BE2C (cell line): ENCODE measurements at regions not wholly inside any gene's neighbourhood (a gene's known extent, or its start where the extent isn't known, plus 50 kb on each side); places are given as distances from the start of the nearest gene placed in this dataset.

Experiments used
- DNase-seq: peaks from one replicate; pipeline ENCODE4 v3.0.0-alpha.2; 2020
- H3K27me3 ChIP-seq: fragments of 250-450 bp; sonication (Bioruptor Pico); 2 replicates; pipeline ENCODE4 v1.5.1; 2020; ENCODE audit warnings: mild to moderate bottlenecking
- H3K36me3 ChIP-seq: fragments of 250-450 bp; sonication (Bioruptor Pico); 2 replicates; pipeline ENCODE4 v1.5.1; 2020; ENCODE audit warnings: mild to moderate bottlenecking
- H3K4me1 ChIP-seq: fragments of 250-450 bp; sonication (Bioruptor Pico); 2 replicates; pipeline ENCODE4 v1.5.1; 2020
- H3K4me3 ChIP-seq: 2 replicates; pipeline ENCODE4 v1.5.1; 2011; ENCODE audit warnings: low read depth, low read length
- H3K9me3 ChIP-seq: fragments of 250-450 bp; sonication (Bioruptor Pico); 2 replicates; pipeline ENCODE4 v1.5.1; 2020
- TF ChIP-seq, protein P1 (sequence below): IDR thresholded peaks from 2 replicates; pipeline ENCODE4 v1.5.1; 2012; ENCODE audit warnings: mild to moderate bottlenecking, low read depth, low read length

GRCh38 chr20:57792386-57793080 is 82.7 kb upstream of the PMEPA1 start:
- H3K4me1 ChIP-seq = peaks cover 6% of the 10 kb centered on the region; the same call in 1 of the 2 replicates
- no peaks in the 10 kb centered on the region for H3K9me3 ChIP-seq
- no peak overlapping the region for H3K4me3 ChIP-seq
- H3K36me3 ChIP-seq = no peaks in the 10 kb centered on the region
- TF ChIP-seq, protein P1, sequence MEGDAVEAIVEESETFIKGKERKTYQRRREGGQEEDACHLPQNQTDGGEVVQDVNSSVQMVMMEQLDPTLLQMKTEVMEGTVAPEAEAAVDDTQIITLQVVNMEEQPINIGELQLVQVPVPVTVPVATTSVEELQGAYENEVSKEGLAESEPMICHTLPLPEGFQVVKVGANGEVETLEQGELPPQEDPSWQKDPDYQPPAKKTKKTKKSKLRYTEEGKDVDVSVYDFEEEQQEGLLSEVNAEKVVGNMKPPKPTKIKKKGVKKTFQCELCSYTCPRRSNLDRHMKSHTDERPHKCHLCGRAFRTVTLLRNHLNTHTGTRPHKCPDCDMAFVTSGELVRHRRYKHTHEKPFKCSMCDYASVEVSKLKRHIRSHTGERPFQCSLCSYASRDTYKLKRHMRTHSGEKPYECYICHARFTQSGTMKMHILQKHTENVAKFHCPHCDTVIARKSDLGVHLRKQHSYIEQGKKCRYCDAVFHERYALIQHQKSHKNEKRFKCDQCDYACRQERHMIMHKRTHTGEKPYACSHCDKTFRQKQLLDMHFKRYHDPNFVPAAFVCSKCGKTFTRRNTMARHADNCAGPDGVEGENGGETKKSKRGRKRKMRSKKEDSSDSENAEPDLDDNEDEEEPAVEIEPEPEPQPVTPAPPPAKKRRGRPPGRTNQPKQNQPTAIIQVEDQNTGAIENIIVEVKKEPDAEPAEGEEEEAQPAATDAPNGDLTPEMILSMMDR = no peak
- DNase-seq = no peak
- H3K27me3 ChIP-seq = no peaks in the 10 kb centered on the region

GRCh38 chr20:57791966-57792365 is 82.2 kb upstream of the PMEPA1 start:
- H3K36me3 ChIP-seq = no peaks in the 10 kb centered on the region
- H3K9me3 ChIP-seq = no peaks in the 10 kb centered on the region
- no peaks in the 10 kb centered on the region for H3K27me3 ChIP-seq
- TF ChIP-seq, protein P1 = no peak
- peaks cover 6% of the 10 kb centered on the region; the same call in 1 of the 2 replicates for H3K4me1 ChIP-seq
- H3K4me3 ChIP-seq = no peak overlapping the region
- peak; percentile 30 for DNase-seq

DNA sequence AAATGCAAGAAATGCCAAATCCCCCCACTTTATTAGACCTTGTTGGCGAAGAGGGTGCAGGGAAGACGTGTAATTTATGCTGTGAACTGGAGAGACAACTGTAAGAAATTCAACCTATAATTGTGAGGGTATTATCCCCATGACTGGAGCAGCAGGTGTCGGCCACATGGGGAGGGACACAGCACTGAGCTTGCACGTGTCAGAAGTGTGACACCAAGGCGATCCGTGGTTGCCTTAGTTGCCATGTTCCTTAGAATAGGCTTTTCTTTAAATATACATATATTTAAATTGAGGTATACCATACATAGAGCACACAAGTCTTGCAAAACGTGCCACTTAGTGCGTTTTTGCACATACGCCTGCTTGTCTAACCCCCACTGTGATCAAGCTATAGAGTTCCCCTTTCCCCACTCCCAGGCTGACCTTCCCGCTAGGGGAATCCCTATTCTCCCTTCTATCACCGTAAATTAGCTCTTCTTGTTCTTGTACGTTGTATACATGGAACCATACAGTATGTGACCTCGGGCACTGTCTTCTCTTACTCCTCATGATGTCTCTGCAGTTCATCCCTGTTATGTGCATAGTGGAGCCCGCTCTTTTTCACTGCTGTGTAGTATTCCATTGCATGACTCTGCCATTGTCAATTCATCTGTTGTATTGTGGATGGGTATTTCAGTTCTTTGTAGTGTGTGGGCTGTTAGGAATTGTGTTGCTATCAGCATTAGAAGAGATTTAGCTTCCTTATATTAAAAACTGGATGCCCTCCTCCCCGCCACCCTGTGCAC is 81.6 kb upstream of the PMEPA1 start:
- Histone ChIP-seq H3K36me3 (no peaks in the 10 kb centered on the region), H3K4me3 (no peak overlapping the region), H3K9me3 (no peaks in the 10 kb centered on the region), H3K4me1 (peaks cover 6% of the 10 kb centered on the region; the same call in 1 of the 2 replicates), H3K27me3 (no peaks in the 10 kb centered on the region)
- no peak for DNase-seq
- TF ChIP-seq, protein P1 = no peak

DNA sequence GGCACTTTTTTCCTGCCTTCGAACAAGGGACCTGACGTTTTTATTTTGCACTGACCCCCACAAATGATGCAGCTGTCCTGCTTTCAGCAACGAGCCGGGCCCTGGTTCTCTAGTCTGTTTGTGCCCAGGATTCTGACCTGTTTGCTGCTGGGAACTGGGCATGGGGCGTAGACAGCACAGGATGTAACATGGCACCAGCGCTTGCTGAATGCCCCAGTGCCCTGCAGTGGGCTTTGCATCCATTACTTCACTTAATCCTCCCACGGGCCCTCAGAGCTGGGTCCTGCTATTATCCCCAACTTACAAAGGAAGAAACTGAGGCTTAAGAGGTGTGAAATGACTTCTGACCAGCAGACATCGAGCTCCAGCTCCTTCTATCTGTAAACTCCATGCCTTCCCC is 80.4 kb upstream of the PMEPA1 start:
- TF ChIP-seq, protein P1 = no peak
- no peaks in the 10 kb centered on the region for H3K9me3 ChIP-seq
- DNase-seq = no peak
- H3K4me3 ChIP-seq = no peak overlapping the region
- H3K4me1 ChIP-seq = peaks cover 6% of the 10 kb centered on the region; the same call in 1 of the 2 replicates
- no peaks in the 10 kb centered on the region for H3K27me3 ChIP-seq
- H3K36me3 ChIP-seq = no peaks in the 10 kb centered on the region

DNA sequence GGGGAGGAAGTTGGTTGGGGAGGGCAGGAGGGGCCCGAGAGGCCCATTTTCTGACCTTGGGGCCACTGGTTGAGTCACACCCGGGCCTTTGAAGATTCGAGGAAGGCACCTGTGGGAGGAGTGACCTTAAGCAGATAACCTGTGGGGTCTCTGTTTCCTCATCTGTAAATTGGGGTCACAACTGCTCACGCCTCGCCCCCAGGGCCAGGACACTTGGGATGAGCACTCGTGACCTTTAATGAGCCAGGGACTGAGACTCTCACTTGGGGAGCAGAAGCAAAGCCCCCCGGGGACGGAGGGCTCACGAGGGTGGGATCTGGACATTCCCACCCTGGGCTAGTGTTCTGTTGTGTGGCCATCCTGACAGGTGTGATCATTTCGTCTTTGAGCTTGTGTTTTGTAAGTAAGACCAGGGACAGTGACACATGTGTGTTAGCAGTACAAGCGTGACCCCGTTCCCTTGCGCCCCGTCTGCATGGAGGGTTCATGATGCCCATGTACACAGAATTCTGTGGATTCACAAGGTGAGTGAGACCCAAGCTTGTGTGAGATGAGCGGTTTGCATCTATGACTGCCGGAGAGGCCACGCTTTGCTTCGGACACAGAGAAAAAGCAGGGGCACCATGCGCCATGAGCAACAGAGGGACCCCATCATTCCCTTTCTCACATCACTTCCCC is 79.3 kb upstream of the PMEPA1 start:
- Histone ChIP-seq H3K4me1 (peaks cover 6% of the 10 kb centered on the region; the same call in 1 of the 2 replicates), H3K36me3 (no peaks in the 10 kb centered on the region), H3K27me3 (no peaks in the 10 kb centered on the region), H3K9me3 (no peaks in the 10 kb centered on the region), H3K4me3 (no peak overlapping the region)
- no peak for DNase-seq
- TF ChIP-seq, protein P1 = no peak
